IMR-90 (cell line): ENCODE measurements at regions not wholly inside any gene's neighbourhood (a gene's known extent, or its start where the extent isn't known, plus 50 kb on each side); places are given as distances from the start of the nearest gene placed in this dataset.

ENCODE experiments used
- ATAC-seq: fragments of 200-7000 bp; cut with Tn5 transposase; 2 replicates; pipeline ENCODE4 v1.9.1; 2020; ENCODE audit warnings: low read depth, mild to moderate bottlenecking, moderate library complexity
- BruUV-seq: library from RNA; stranded (reverse); fragments of 400-500 nt; replicated peaks from 2 replicates; lab custom pipeline; 2021; lab: Mats Ljungman, UMichigan
- CTCF ChIA-PET: fragments of 300-600 bp; formaldehyde crosslinking; extraction: SDS; loops from one replicate; lab custom pipeline; 2021; ENCODE audit warnings: antibody characterized with exemption; lab: Yijun Ruan, JAX
- POLR2A ChIA-PET: fragments of 300-600 bp; sonication (Branson Sonifier 250); formaldehyde crosslinking; loops from one replicate; lab custom pipeline; 2022; ENCODE audit warnings: antibody characterized with exemption; ENCODE audit not compliant: unreplicated experiment; lab: Charles Lee
- DNase-seq: peaks from one replicate; pipeline ENCODE4 v3.0.0; 2013
- H2AFZ ChIP-seq: replicated peaks from 2 replicates; pipeline ENCODE3; 2013; ENCODE audit warnings: low read length, mild to moderate bottlenecking; ENCODE audit not compliant: poor library complexity
- H2AK5ac ChIP-seq: 2 replicates; pipeline ENCODE4 v1.6.1; 2013; ENCODE audit warnings: low read depth, low read length, inconsistent platforms
- H2AK9ac ChIP-seq: replicated peaks from 2 replicates; pipeline ENCODE3; 2013; ENCODE audit warnings: mild to moderate bottlenecking, low read depth, low read length, moderate library complexity; ENCODE audit not compliant: poor library complexity
- H2BK120ac ChIP-seq: 2 replicates; pipeline ENCODE4 v1.6.1; 2013; ENCODE audit warnings: low read depth, low read length, inconsistent platforms
- H2BK15ac ChIP-seq: 3 replicates; pipeline ENCODE4 v1.6.1; 2013; ENCODE audit warnings: low read depth, low read length, inconsistent platforms
- H2BK20ac ChIP-seq: 2 replicates; pipeline ENCODE4 v1.6.1; 2013; ENCODE audit warnings: low read depth, mild to moderate bottlenecking, inconsistent platforms, low read length, moderate library complexity
- H2BK5ac ChIP-seq: 2 replicates; pipeline ENCODE4 v1.6.1; 2013; ENCODE audit warnings: mild to moderate bottlenecking, low read depth, low read length, inconsistent platforms; ENCODE audit not compliant: poor library complexity, severe bottlenecking
- H3K14ac ChIP-seq: replicated peaks from 2 replicates; pipeline ENCODE4 v1.6.1; 2013; ENCODE audit warnings: low read depth, low read length, inconsistent platforms
- H3K18ac ChIP-seq: 2 replicates; pipeline ENCODE4 v1.6.1; 2013; ENCODE audit warnings: low read depth, low read length, control low read depth
- H3K23ac ChIP-seq: 2 replicates; pipeline ENCODE4 v1.6.1; 2013; ENCODE audit warnings: low read depth, low read length, inconsistent platforms
- H3K27ac ChIP-seq: 2 replicates; pipeline ENCODE4 v1.5.1; 2013; ENCODE audit warnings: mild to moderate bottlenecking, control low read depth, low read length; ENCODE audit not compliant: insufficient read depth
- H3K27me3 ChIP-seq: 2 replicates; pipeline ENCODE4 v1.6.1; 2013; ENCODE audit warnings: low read length; ENCODE audit not compliant: control insufficient read depth, insufficient read depth
- H3K36me3 ChIP-seq: 2 replicates; pipeline ENCODE4 v1.6.1; 2013; ENCODE audit warnings: low read length, mixed read lengths; ENCODE audit not compliant: control insufficient read depth, insufficient read depth
- H3K4ac ChIP-seq: 2 replicates; pipeline ENCODE4 v1.6.1; 2013; ENCODE audit warnings: low read depth, low read length, inconsistent platforms
- H3K4me1 ChIP-seq: 2 replicates; pipeline ENCODE4 v1.6.1; 2013; ENCODE audit warnings: low read length, mixed read lengths; ENCODE audit not compliant: control insufficient read depth, insufficient read depth
- H3K4me2 ChIP-seq: 2 replicates; pipeline ENCODE4 v1.6.1; 2013; ENCODE audit warnings: low read depth, mild to moderate bottlenecking, control low read depth, low read length, moderate library complexity
- H3K4me3 ChIP-seq: 2 replicates; pipeline ENCODE4 v1.5.1; 2013; ENCODE audit warnings: low read depth, mild to moderate bottlenecking, control low read depth, low read length, moderate library complexity; ENCODE audit not compliant: insufficient read depth
- H3K56ac ChIP-seq: 2 replicates; pipeline ENCODE4 v1.6.1; 2013; ENCODE audit warnings: low read length, inconsistent platforms; ENCODE audit not compliant: insufficient read depth; ENCODE audit errors: extremely low read depth
- H3K79me1 ChIP-seq, 2 experiments: 2 replicates each; pipeline ENCODE4 v1.6.1; 2013; ENCODE audit warnings: low read length in 2 of 2, inconsistent platforms in 1 of 2, low read depth in 1 of 2
- H3K9ac ChIP-seq: 2 replicates; pipeline ENCODE4 v1.6.1; 2013; ENCODE audit warnings: low read depth, low read length, control low read depth
- H3K9me1 ChIP-seq: 2 replicates; pipeline ENCODE4 v1.6.1; 2013; ENCODE audit warnings: low read length, inconsistent platforms; ENCODE audit not compliant: insufficient read depth
- H3K9me3 ChIP-seq: 2 replicates; pipeline ENCODE4 v1.6.1; 2013; ENCODE audit warnings: low read length; ENCODE audit not compliant: control insufficient read depth, insufficient read depth
- H4K20me1 ChIP-seq: 2 replicates; pipeline ENCODE4 v1.6.1; 2013; ENCODE audit warnings: low read length, inconsistent platforms; ENCODE audit not compliant: insufficient read depth
- H4K5ac ChIP-seq: 2 replicates; pipeline ENCODE4 v1.6.1; 2013; ENCODE audit warnings: mild to moderate bottlenecking, low read depth, low read length, control low read depth
- H4K8ac ChIP-seq, 2 experiments: 2 replicates each; pipeline ENCODE4 v1.6.1; 2013; ENCODE audit warnings: low read depth in 2 of 2, low read length in 2 of 2, control low read depth in 1 of 2, inconsistent platforms in 1 of 2
- H4K91ac ChIP-seq: 2 replicates; pipeline ENCODE4 v1.6.1; 2013; ENCODE audit warnings: low read depth, low read length, inconsistent platforms; ENCODE audit not compliant: insufficient read depth
- CEBPB ChIP-seq: IDR thresholded peaks from 2 replicates; pipeline ENCODE4 v1.6.1; 2012; ENCODE audit warnings: low read depth, low read length, improper control_type of control experiment
- FOS ChIP-seq: fragments of 150-350 bp; IDR thresholded peaks from 2 replicates; pipeline ENCODE4 v1.6.1; 2016; ENCODE audit warnings: low read depth, low read length
- MXI1 ChIP-seq: IDR thresholded peaks from 2 replicates; pipeline ENCODE4 v1.6.1; 2012; ENCODE audit warnings: low read depth, mild to moderate bottlenecking, low read length, moderate library complexity, borderline replicate concordance
- RAD21 ChIP-seq: IDR thresholded peaks from 2 replicates; pipeline ENCODE4 v1.6.1; 2012; ENCODE audit warnings: low read length, improper control_type of control experiment
- WGBS, 2 experiments: methylation state at CpG; one replicate each; pipeline versions ENCODE4 v1.1.5 to v1.1.7; 2013; ENCODE audit warnings: missing lambda C conversion rate in 2 of 2; ENCODE audit not compliant: insufficient read length in 1 of 2; ENCODE audit errors: extremely low coverage in 2 of 2; 5-methylcytosine and 5-hydroxymethylcytosine counted together
- dilution Hi-C: fragments of 300-500 bp; cut with HindIII; formaldehyde crosslinking; loops from one replicate; pipeline ENCODE4 v1.14.3; 2018; ENCODE audit warnings: low sequenced_read_pairs; ENCODE audit not compliant: unreplicated experiment
- in situ Hi-C: fragments of 300-500 bp; cut with MboI; formaldehyde crosslinking; loops from 3 replicates; pipeline ENCODE4 v1.14.3; 2019; ENCODE audit warnings: low sequenced_read_pairs, inconsistent platforms, mixed read lengths
- intact Hi-C: fragments of 100-400 bp; cut with micrococcal nuclease; formaldehyde crosslinking; loops from 2 replicates; pipeline ENCODE4 v1.10.0; 2022
- TF ChIP-seq, protein P1 (sequence below): fragments of 150-350 bp; IDR thresholded peaks from 2 replicates; pipeline ENCODE4 v1.6.1; 2016; ENCODE audit warnings: low read depth, mild to moderate bottlenecking, low read length, moderate library complexity, borderline replicate concordance

GRCh38 chr21:17673261-17674020 is 60.7 kb upstream of the BTG3 start:
- Histone ChIP-seq H3K4me2 (no peak overlapping the region), H2AFZ (no peak overlapping the region), H3K27ac (no peak overlapping the region), H3K4me1 (no peaks in the 10 kb centered on the region), H3K23ac (no peak overlapping the region), H2AK9ac (no peak overlapping the region), H3K9ac (no peak overlapping the region), H3K56ac (no peak overlapping the region), H4K8ac (no peak overlapping the region), H3K4ac (no peak overlapping the region), H3K4me3 (no peak overlapping the region), H3K79me1 (no peaks in the 10 kb centered on the region), H3K27me3 (peaks cover 2% of the 10 kb centered on the region), H4K5ac (no peak overlapping the region), H2BK5ac (no peak overlapping the region), H2BK120ac (no peak overlapping the region), H4K20me1 (no peaks in the 10 kb centered on the region), H3K36me3 (no peaks in the 10 kb centered on the region), H3K9me1 (no peaks in the 10 kb centered on the region), H3K9me3 (no peaks in the 10 kb centered on the region), H2BK15ac (no peak overlapping the region), H3K14ac (no peak overlapping the region), H2AK5ac (no peak overlapping the region), H4K91ac (no peak overlapping the region), H3K18ac (no peak overlapping the region), H2BK20ac (no peak overlapping the region)
- in situ Hi-C loops (no loop called here), dilution Hi-C loops (loop anchor here (10.0 kb wide), 1 partner anchor 241 kb away; no protein-coding TSS in a partner anchor), intact Hi-C loops (no loop called here)
- ATAC-seq (no peak), DNase-seq (no peak)
- ChIA-PET POLR2A (no interaction called here), CTCF (interaction anchor here (1.5 kb wide), 1 partner anchor 252 kb away, joined by 3 read pairs; no protein-coding TSS in a partner anchor)
- no TSS peak for BruUV-seq
- no CpG with 5 or more reads among the region's 11 CpGs for WGBS, 2 experiments
- TF ChIP-seq, protein P1, sequence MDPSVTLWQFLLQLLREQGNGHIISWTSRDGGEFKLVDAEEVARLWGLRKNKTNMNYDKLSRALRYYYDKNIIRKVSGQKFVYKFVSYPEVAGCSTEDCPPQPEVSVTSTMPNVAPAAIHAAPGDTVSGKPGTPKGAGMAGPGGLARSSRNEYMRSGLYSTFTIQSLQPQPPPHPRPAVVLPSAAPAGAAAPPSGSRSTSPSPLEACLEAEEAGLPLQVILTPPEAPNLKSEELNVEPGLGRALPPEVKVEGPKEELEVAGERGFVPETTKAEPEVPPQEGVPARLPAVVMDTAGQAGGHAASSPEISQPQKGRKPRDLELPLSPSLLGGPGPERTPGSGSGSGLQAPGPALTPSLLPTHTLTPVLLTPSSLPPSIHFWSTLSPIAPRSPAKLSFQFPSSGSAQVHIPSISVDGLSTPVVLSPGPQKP = no peak
- TF ChIP-seq RAD21 (no peak), FOS (no peak), CEBPB (no peak), MXI1 (no peak)
